ENCODE measurements at regions not wholly inside any gene's neighbourhood (a gene's known extent, or its start where the extent isn't known, plus 50 kb on each side); places are given as distances from the start of the nearest gene placed in this dataset.

GRCh38 chr4:123481717-123482116 lies 85.1 kb downstream of the SPRY1 start:
- TF ChIP-seq, protein P1, sequence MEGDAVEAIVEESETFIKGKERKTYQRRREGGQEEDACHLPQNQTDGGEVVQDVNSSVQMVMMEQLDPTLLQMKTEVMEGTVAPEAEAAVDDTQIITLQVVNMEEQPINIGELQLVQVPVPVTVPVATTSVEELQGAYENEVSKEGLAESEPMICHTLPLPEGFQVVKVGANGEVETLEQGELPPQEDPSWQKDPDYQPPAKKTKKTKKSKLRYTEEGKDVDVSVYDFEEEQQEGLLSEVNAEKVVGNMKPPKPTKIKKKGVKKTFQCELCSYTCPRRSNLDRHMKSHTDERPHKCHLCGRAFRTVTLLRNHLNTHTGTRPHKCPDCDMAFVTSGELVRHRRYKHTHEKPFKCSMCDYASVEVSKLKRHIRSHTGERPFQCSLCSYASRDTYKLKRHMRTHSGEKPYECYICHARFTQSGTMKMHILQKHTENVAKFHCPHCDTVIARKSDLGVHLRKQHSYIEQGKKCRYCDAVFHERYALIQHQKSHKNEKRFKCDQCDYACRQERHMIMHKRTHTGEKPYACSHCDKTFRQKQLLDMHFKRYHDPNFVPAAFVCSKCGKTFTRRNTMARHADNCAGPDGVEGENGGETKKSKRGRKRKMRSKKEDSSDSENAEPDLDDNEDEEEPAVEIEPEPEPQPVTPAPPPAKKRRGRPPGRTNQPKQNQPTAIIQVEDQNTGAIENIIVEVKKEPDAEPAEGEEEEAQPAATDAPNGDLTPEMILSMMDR (IDR thresholded peaks at IDR 0.05) = no peak
- no peak for TF ChIP-seq POLR2A (IDR thresholded peaks at IDR 0.05)
